HG02852 (cell line): ENCODE measurements at regions not wholly inside any gene's neighbourhood (a gene's known extent, or its start where the extent isn't known, plus 50 kb on each side); places are given as distances from the start of the nearest gene placed in this dataset.

Experiments
- ATAC-seq: cut with Tn5 transposase; IDR thresholded peaks from one replicate; pipeline ENCODE4 v1.9.1; 2021; ENCODE audit warnings: mild to moderate bottlenecking, moderate library complexity; ENCODE audit not compliant: unreplicated experiment

DNA sequence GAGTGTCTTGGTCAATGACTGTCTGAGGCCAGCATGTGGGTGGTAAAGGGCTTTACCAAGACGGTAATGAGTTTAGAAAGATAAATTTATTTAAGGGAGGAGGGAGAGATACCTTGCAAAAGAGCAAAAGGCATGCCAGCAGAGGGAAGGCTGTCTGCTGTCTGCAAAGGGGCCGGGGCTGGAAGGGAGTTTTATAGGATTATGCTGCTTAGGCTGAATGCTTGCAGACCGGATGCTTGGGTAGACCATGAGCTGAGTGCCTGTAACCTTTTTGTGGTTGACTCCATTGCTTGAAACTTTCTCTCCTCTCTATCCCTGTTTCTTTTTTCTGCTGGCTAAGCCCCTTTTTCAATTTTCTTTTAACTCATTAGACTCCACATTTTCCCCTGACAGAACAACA lies 1543.0 kb downstream of the OTOL1 start:
- ATAC-seq: no peak

DNA sequence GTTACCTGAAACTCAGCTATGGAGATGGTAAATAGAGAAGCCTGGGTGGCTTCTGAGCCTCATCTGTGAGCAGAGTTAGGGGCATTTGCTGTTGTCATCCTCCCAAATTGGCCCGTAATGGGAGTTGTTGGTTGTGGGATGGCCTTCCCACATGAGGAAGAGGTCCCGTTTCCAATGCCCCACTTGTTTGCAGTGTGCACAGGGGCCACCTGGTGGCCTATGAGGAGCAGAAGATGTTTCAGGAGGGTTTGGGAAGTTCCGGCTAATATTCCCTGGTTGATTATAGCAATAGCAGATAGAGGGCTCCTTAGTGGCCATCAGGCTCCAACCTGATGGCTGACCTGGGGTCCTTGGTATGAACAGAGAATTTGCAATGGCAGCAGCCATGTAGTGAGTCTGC lies 1546.5 kb downstream of the OTOL1 start:
- ATAC-seq: no peak

DNA sequence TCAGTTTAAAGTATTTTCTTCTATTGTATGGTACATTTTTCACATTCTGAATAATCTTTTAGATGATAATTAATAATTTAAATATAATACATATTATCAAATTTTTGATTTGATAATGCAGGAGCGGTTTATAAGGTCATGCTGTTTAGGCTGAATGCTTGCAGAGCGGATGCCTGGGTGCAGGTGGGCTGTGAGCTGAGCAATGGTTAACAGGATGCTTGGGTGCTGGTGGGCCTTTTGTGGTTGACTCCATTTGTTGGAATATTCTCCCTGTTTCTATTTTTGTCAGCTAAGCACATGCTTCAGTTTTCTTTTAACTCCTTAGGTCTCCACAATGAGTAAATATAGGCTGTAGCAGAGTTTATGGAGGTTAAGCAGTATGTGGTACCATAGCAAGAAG lies 1549.3 kb downstream of the OTOL1 start:
- ATAC-seq: no peak

DNA sequence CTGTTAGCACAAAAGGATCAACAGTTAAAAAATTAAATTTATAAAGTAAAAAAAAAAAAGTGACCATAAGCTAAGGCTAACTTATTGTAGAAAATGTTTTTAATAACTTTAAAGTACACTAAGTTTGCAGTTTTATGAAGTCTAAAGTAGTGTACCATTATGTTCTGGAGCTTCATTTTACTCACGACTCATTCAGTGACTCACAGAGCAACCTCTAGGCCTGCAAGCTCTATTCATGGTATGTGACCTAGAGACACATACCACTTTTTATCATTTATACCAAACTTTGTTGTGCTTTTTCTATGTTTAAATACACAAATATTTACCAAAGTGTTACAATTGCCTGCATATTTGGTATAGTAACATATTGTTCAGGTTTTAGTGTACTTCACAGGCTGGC lies 1552.3 kb downstream of the OTOL1 start:
- ATAC-seq: no peak

DNA sequence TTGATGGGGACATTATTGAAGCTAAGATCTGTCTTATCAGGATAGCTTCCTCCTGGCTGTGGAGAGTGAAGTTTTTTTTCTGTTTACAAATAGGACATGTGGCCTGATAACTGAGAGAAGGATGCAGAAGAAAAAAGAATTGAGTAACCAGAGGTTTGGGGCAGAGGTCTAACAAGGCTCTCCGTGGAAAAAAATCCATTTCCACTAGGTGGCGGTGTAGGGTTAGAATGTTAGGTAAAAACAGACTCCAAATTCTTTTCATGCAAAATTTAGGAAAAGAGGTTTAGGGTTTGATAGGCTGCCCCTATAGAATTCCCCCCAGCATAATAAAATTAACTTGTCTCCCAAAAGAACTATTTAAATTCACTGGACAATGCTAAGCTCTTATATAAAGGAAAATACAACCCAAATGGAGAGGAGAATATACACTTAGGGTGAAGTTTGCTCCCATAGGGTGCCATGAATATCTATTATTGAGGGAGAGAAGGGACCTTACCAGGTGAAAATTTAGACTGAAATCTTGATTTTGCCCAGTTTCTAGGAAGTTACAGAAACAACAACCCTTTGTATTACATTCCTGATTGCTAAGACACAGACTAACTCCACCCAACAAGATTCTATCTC lies 1560.4 kb downstream of the OTOL1 start:
- no peak for ATAC-seq

DNA sequence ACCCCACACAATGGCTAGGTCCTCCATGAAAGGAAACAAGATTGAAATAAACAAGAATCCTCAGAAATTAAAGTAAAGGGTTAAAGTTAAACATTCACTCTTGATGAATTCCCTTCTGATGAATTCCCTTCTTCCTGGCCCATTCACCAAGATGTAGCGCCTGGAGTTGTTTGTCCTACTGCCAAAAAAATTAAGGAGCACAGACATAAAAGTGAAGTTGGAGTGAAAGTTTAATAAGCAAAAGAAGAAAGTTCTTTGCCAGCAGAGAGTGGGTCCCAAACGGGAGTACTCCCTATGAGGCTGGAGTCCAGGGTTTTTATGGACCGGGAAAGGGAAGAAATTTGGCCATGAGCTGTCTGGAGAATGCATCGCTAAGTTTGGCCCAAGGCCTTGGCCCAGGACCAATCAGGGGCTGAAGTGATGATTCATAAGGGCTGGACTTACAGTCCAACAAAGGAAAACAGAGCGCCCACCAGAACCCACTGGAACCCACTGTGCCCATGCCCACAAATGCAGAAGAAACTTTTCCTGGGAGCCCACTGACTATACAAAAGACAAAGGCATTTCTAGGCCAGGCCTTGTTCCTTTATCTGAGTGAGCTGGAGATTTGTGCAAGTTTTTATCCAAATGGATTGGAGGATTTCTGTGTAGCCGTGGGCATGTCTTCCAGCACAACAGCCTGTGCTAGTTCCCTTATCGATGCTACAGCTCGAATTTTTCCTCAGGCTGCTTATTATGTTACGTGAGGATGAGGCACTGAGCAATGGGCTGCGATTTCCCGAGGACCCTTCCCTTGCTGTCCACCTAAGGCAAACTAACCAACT lies 1561.6 kb downstream of the OTOL1 start:
- no peak for ATAC-seq

DNA sequence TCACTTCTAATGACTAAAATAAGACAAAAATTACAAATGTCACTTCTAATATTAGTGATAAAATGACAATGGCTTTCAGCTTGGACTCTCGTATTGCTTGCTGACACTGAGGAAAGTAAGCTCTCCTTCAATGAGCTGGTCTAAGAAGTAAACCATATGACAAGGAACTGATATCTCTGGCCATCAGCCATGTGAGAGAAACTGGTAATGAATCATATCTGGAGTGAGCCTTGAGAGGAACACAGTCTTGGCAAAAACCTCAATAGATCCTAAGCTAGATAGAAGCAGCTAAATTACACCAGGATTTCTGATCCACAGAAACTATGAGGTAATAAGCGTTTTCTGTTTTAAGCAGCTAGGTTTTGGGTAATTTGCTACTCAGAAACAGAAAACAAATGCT lies 1575.1 kb downstream of the OTOL1 start:
- ATAC-seq: peak; percentile 57
